Endothelial cell of umbilical vein (primary cell): ENCODE measurements at regions not wholly inside any gene's neighbourhood (a gene's known extent, or its start where the extent isn't known, plus 50 kb on each side); places are given as distances from the start of the nearest gene placed in this dataset.

Source experiments
- BruUV-seq: library from RNA; stranded (reverse); fragments of 400-500 nt; replicated peaks from 2 replicates; lab custom pipeline; 2021; lab: Mats Ljungman, UMichigan
- CTCF ChIA-PET: fragments of 300-600, 350-600 bp; sonication (Branson Sonifier 250); formaldehyde crosslinking; loops from one replicate; lab custom pipeline; 2021; ENCODE audit warnings: antibody characterized with exemption, inconsistent platforms; lab: Charles Lee
- POLR2A ChIA-PET: fragments of 300-600, 350-600 bp; sonication (Branson Sonifier 250); formaldehyde crosslinking; loops from one replicate; lab custom pipeline; 2021; ENCODE audit warnings: antibody characterized with exemption, inconsistent platforms; lab: Charles Lee
- DNase-seq: peaks from one replicate; pipeline ENCODE4 v3.0.0-alpha.2; 2011; ENCODE audit warnings: low read depth, low spot score
- FAIRE-seq: peaks from 2 replicates; lab custom pipeline; 2011; peaks lifted over from hg19 to GRCh38; lab: Jason Lieb, UNC
- H2AFZ ChIP-seq: 2 replicates; pipeline ENCODE4 v1.6.0; 2012; ENCODE audit warnings: low read depth, low read length, control low read depth, inconsistent platforms
- H3K27ac ChIP-seq: 2 replicates; pipeline ENCODE4 v1.5.1; 2011; ENCODE audit warnings: low read depth, mild to moderate bottlenecking, control low read depth, low read length, moderate library complexity; ENCODE audit not compliant: insufficient read depth
- H3K27me3 ChIP-seq, 2 experiments: 2 replicates each; pipeline versions ENCODE4 v1.6.0 to v1.6.1; 2011; ENCODE audit warnings: low read length in 2 of 2, mixed read lengths in 1 of 2; ENCODE audit not compliant: control insufficient read depth in 2 of 2, insufficient read depth in 2 of 2
- H3K36me3 ChIP-seq, 2 experiments: 2 replicates in 1 of 2; 3 replicates in 1 of 2; pipeline ENCODE4 v1.5.1; 2011; ENCODE audit warnings: low read length in 2 of 2, mild to moderate bottlenecking in 1 of 2, moderate library complexity in 1 of 2; ENCODE audit not compliant: control insufficient read depth in 2 of 2, insufficient read depth in 2 of 2; ENCODE audit errors: extremely low read depth in 1 of 2
- H3K4me1 ChIP-seq: 3 replicates; pipeline ENCODE4 v1.5.1; 2011; ENCODE audit warnings: mild to moderate bottlenecking, low read length; ENCODE audit not compliant: control insufficient read depth, insufficient read depth; ENCODE audit errors: extremely low read depth
- H3K4me2 ChIP-seq: 2 replicates; pipeline ENCODE4 v1.6.1; 2011; ENCODE audit warnings: low read length, control low read depth, mixed read lengths; ENCODE audit not compliant: insufficient read depth
- H3K4me3 ChIP-seq, 3 experiments: fragments of 200-600 bp in 1 of 3; sonication (generic), shearing (Covaris generic) in 1 of 3; replicated peaks in 1 of 3; 2 replicates each; pipeline ENCODE4 v1.5.1; 2011 to 2016; ENCODE audit warnings: control low read depth in 3 of 3, low read length in 3 of 3, mild to moderate bottlenecking in 2 of 3, inconsistent platforms in 1 of 3, low read depth in 1 of 3, moderate library complexity in 1 of 3; ENCODE audit not compliant: insufficient read depth in 1 of 3
- H3K79me2 ChIP-seq: 2 replicates; pipeline ENCODE4 v1.6.0; 2012; ENCODE audit warnings: low read length, inconsistent platforms; ENCODE audit not compliant: control insufficient read depth, insufficient read depth
- H3K9ac ChIP-seq: replicated peaks from 2 replicates; pipeline ENCODE3; 2011; ENCODE audit warnings: low read length, control low read depth; ENCODE audit not compliant: insufficient read depth; ENCODE audit errors: extremely low read depth
- H3K9me1 ChIP-seq: replicated peaks from 3 replicates; pipeline ENCODE4 v1.6.0; 2011; ENCODE audit warnings: mild to moderate bottlenecking, low read length; ENCODE audit not compliant: control insufficient read depth, insufficient read depth; ENCODE audit errors: extremely low read depth
- H3K9me3 ChIP-seq: replicated peaks from 2 replicates; pipeline ENCODE4 v1.5.1; 2012; ENCODE audit warnings: low read length, inconsistent platforms; ENCODE audit not compliant: control insufficient read depth, insufficient read depth
- H4K20me1 ChIP-seq: replicated peaks from 2 replicates; pipeline ENCODE3; 2011; ENCODE audit warnings: mild to moderate bottlenecking, low read length; ENCODE audit not compliant: control insufficient read depth, insufficient read depth; ENCODE audit errors: extremely low read depth
- EZH2 ChIP-seq: IDR thresholded peaks from 2 replicates; pipeline ENCODE4 v1.6.1; 2012; ENCODE audit warnings: borderline replicate concordance, low read depth, mild to moderate bottlenecking, moderate library complexity, low read length, inconsistent platforms; ENCODE audit not compliant: severe bottlenecking
- FOS ChIP-seq: IDR thresholded peaks from 2 replicates; pipeline ENCODE4 v1.6.1; 2011; ENCODE audit warnings: mild to moderate bottlenecking, low read length, moderate library complexity, borderline replicate concordance; ENCODE audit not compliant: insufficient read depth
- GATA2 ChIP-seq: IDR thresholded peaks from 2 replicates; pipeline ENCODE4 v1.7.0; 2011; ENCODE audit warnings: low read depth, mild to moderate bottlenecking, moderate library complexity, mixed read lengths, low read length; ENCODE audit not compliant: insufficient read length, insufficient read depth
- JUN ChIP-seq: IDR thresholded peaks from 2 replicates; pipeline ENCODE4 v1.6.1; 2011; ENCODE audit warnings: borderline replicate concordance, low read depth; ENCODE audit not compliant: insufficient read length, insufficient read depth
- MAX ChIP-seq: IDR thresholded peaks from 2 replicates; pipeline ENCODE4 v1.6.1; 2011; ENCODE audit not compliant: insufficient read depth, insufficient read length
- MYC ChIP-seq: IDR thresholded peaks from one replicate; pipeline ENCODE4 v1.6.1; 2011; ENCODE audit warnings: mild to moderate bottlenecking, low read depth, low read length
- POLR2A ChIP-seq: IDR thresholded peaks from 2 replicates; pipeline ENCODE4 v1.6.1; 2012; ENCODE audit warnings: low read depth, mild to moderate bottlenecking, control low read depth, low read length
- POLR2AphosphoS5 ChIP-seq: IDR thresholded peaks from 2 replicates; pipeline ENCODE4 v1.6.1; 2012; ENCODE audit warnings: low read depth, mild to moderate bottlenecking, control low read depth, low read length, moderate library complexity; ENCODE audit not compliant: insufficient read depth
- dilution Hi-C: fragments of 300-500 bp; cut with MboI; formaldehyde crosslinking; loops from one replicate; pipeline ENCODE4 v1.15.0; 2019; ENCODE audit warnings: low sequenced_read_pairs; ENCODE audit not compliant: extremely low pct_ligation_motif_present
- intact Hi-C: fragments of 100-400 bp; cut with micrococcal nuclease; formaldehyde crosslinking; loops from one replicate; pipeline ENCODE4 v1.10.0; 2022
- TF ChIP-seq, protein P1 (sequence below), 2 donors: IDR thresholded peaks; 1 replicate in 1 of 2; 2 replicates in 1 of 2; pipeline ENCODE4 v1.5.1; 2011; ENCODE audit warnings: low read length in 2 of 2, mild to moderate bottlenecking in 2 of 2, moderate library complexity in 2 of 2, control low read depth in 1 of 2, inconsistent platforms in 1 of 2, low read depth in 1 of 2; ENCODE audit not compliant: insufficient read depth in 1 of 2; ENCODE audit errors: extremely low read depth in 1 of 2

DNA sequence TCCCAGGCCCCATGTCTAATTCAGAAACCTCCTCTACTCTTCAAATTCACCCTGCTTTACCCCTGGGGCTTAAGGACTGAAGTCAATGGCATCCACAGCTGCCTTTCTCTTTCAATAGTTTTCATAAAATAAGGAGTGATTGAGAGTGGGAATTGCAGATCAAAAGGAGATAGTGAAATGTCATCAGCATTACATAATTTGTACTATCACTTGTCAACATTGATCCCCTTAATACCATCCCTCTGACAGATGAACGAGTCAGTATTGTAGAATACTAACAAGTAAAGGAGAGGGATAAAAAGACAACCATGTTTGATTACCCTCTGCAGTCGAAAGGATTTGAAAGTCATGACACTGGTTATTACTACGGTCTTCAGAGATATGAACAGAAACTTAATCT lies 212.4 kb downstream of the TMEM114 start:
- ChIA-PET CTCF (no interaction called here), POLR2A (no interaction called here)
- TF ChIP-seq JUN = no peak
- TF ChIP-seq POLR2AphosphoS5 = no peak
- TF ChIP-seq, protein P1, sequence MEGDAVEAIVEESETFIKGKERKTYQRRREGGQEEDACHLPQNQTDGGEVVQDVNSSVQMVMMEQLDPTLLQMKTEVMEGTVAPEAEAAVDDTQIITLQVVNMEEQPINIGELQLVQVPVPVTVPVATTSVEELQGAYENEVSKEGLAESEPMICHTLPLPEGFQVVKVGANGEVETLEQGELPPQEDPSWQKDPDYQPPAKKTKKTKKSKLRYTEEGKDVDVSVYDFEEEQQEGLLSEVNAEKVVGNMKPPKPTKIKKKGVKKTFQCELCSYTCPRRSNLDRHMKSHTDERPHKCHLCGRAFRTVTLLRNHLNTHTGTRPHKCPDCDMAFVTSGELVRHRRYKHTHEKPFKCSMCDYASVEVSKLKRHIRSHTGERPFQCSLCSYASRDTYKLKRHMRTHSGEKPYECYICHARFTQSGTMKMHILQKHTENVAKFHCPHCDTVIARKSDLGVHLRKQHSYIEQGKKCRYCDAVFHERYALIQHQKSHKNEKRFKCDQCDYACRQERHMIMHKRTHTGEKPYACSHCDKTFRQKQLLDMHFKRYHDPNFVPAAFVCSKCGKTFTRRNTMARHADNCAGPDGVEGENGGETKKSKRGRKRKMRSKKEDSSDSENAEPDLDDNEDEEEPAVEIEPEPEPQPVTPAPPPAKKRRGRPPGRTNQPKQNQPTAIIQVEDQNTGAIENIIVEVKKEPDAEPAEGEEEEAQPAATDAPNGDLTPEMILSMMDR (IDR thresholded peaks at IDR 0.05; ENCODE audit: extremely low read depth in 1 of 2, insufficient read depth in 1 of 2, low read depth in 1 of 2, low read length in 2 of 2) = no peak
- TF ChIP-seq GATA2 = no peak
- TF ChIP-seq POLR2A = no peak
- no peak for TF ChIP-seq MYC
- no peak for TF ChIP-seq FOS
- no peak overlapping the region for H2AFZ ChIP-seq
- intact Hi-C loops (no loop called here), dilution Hi-C loops (no loop called here)
- H3K36me3 ChIP-seq = no peaks in the 10 kb centered on the region
- H3K4me2 ChIP-seq = no peak overlapping the region
- H3K79me2 ChIP-seq = no peaks in the 10 kb centered on the region
- H3K27me3 ChIP-seq = no peaks in the 10 kb centered on the region
- H4K20me1 ChIP-seq = no peaks in the 10 kb centered on the region
- BruUV-seq = no TSS peak
- H3K9me3 ChIP-seq = peaks cover 4% of the 10 kb centered on the region
- DNase-seq (no peak), FAIRE-seq (no peak)
- no peaks in the 10 kb centered on the region for H3K9me1 ChIP-seq
- H3K4me1 ChIP-seq = no peaks in the 10 kb centered on the region
- H3K27ac ChIP-seq = no peak overlapping the region
- H3K9ac ChIP-seq = no peak overlapping the region
- no peak overlapping the region for H3K4me3 ChIP-seq

DNA sequence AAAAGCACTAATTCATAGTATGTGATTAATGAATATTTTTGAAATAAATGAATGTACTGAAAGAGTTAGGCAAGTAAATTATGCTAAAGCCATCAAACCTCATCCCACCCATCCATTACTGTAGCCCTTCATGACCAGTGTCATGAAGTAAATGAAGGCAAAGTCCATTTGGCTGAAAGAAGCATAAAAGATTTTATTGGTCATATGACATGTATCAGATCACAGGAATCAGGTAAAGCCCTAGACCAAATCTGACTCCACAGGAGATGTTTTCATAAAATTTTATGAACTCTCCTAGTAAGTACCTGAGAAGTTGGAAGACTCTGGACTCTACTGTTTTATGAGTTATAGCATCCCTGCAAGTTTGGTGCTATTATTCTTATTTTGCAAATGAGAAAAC lies 213.5 kb downstream of the TMEM114 start:
- Histone ChIP-seq H3K27me3 (no peaks in the 10 kb centered on the region), H2AFZ (no peak overlapping the region), H4K20me1 (no peaks in the 10 kb centered on the region), H3K4me3 (no peak overlapping the region), H3K4me2 (no peak overlapping the region), H3K9me1 (no peaks in the 10 kb centered on the region), H3K4me1 (no peaks in the 10 kb centered on the region), H3K27ac (no peak overlapping the region), H3K9me3 (peaks cover 4% of the 10 kb centered on the region), H3K9ac (no peak overlapping the region), H3K79me2 (no peaks in the 10 kb centered on the region), H3K36me3 (no peaks in the 10 kb centered on the region)
- ChIA-PET CTCF (no interaction called here), POLR2A (no interaction called here)
- BruUV-seq = no TSS peak
- dilution Hi-C loops (no loop called here), intact Hi-C loops (no loop called here)
- no peak for DNase-seq
- TF ChIP-seq JUN (no peak), MYC (no peak), MAX (no peak), GATA2 (no peak), FOS (no peak), EZH2 (no peak), POLR2AphosphoS5 (no peak), POLR2A (no peak)
- TF ChIP-seq, protein P1 (IDR thresholded peaks at IDR 0.05; ENCODE audit: extremely low read depth in 1 of 2, insufficient read depth in 1 of 2, low read depth in 1 of 2, low read length in 2 of 2) = no peak
- no peak for FAIRE-seq
